Lower leg skin (tissue), 4 donors: ENCODE measurements at regions not wholly inside any gene's neighbourhood (a gene's known extent, or its start where the extent isn't known, plus 50 kb on each side); places are given as distances from the start of the nearest gene placed in this dataset.
A peak's percentile ranks its signal among the peaks of the same experiment; 100 is the strongest.

ENCODE experiments used
- DNase-seq, 2 donors: peaks; one replicate each; pipeline ENCODE4 v3.0.0-alpha.2; 2019; ENCODE audit warnings: low spot score in 2 of 2
- H3K4me3 ChIP-seq: fragments of 200-600 bp; sonication (generic); 2 replicates; pipeline ENCODE4 v1.5.1; 2017; ENCODE audit warnings: mild to moderate bottlenecking, low read depth; ENCODE audit not compliant: poor library complexity, severe bottlenecking
- POLR2A ChIP-seq, 2 donors: fragments of 450-650 bp; IDR thresholded peaks; one replicate each; pipeline ENCODE4 v1.6.1; 2016 to 2017; ENCODE audit warnings: antibody characterized with exemption in 2 of 2, mild to moderate bottlenecking in 1 of 2, moderate library complexity in 1 of 2
- WGBS, 2 donors: methylation state at CpG; one replicate each; pipeline ENCODE4 v1.1.5; 2018; 5-methylcytosine and 5-hydroxymethylcytosine counted together
- intact Hi-C: fragments of 100-400 bp; cut with DNase I; formaldehyde crosslinking; loops from one replicate; pipeline ENCODE4 v1.15.0; 2023; ENCODE audit warnings: low total_unique reads
- TF ChIP-seq, protein P1 (sequence below), 3 donors: fragments of 450-650 bp; IDR thresholded peaks; one replicate each; pipeline ENCODE4 v1.5.1; 2016; ENCODE audit warnings: antibody characterized with exemption in 3 of 3, mild to moderate bottlenecking in 3 of 3, moderate library complexity in 2 of 3

GRCh38 chr11:45092404-45092785, 54.0 kb upstream of the PRDM11 start:
- H3K4me3 ChIP-seq: no peak overlapping the region
- DNase-seq: no peak
- intact Hi-C loops: no loop called here
- TF ChIP-seq, protein P1, sequence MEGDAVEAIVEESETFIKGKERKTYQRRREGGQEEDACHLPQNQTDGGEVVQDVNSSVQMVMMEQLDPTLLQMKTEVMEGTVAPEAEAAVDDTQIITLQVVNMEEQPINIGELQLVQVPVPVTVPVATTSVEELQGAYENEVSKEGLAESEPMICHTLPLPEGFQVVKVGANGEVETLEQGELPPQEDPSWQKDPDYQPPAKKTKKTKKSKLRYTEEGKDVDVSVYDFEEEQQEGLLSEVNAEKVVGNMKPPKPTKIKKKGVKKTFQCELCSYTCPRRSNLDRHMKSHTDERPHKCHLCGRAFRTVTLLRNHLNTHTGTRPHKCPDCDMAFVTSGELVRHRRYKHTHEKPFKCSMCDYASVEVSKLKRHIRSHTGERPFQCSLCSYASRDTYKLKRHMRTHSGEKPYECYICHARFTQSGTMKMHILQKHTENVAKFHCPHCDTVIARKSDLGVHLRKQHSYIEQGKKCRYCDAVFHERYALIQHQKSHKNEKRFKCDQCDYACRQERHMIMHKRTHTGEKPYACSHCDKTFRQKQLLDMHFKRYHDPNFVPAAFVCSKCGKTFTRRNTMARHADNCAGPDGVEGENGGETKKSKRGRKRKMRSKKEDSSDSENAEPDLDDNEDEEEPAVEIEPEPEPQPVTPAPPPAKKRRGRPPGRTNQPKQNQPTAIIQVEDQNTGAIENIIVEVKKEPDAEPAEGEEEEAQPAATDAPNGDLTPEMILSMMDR (IDR thresholded peaks at IDR 0.05): no peak
- no peak for TF ChIP-seq POLR2A (IDR thresholded peaks at IDR 0.05)
- 50 to 60% methylated on average over 5 of the region's 5 CpGs for WGBS, 2 donors

DNA sequence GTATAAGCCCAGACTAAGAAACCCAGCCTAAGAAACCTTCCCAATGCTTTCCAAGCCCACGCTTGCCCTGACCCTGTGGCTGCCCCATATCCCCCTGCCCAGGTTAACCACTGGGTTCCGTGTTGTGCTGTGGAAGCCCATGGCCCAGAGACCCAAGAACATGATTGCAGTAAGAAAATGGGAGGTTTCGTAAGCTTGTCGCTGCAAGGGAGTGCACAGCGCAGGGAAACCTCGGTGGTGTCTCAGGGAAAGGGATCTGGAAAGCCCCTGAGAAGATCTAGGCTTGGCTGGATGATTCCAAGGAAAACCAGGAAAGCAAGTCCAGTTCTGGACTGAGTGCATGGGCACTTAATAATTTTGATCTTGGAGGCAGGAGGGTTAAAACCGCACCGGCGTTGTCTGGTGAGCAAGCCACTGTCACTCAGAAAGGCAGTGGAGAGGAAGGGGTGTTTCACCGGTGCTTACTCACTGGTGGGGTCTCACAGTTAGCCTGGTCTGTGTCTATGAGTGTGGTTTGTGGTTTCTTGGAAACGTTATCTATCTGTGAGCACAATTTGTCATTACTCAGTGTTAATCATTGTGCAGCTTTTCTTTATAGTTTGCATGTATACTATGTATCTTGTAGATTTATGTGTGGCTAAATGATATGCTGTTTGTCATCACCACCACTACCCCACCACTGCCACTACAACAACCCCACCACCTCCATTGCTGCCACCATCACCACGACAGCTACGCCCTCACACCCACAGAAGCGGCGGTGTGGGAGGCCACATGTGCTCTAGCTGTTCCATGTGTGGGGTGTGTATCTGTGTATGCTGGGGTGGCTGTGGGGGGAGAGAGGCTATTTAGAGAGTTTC, 53.3 kb upstream of the PRDM11 start:
- intact Hi-C loops: no loop called here
- no peak for TF ChIP-seq POLR2A (IDR thresholded peaks at IDR 0.05)
- TF ChIP-seq, protein P1 (IDR thresholded peaks at IDR 0.05): no peak
- DNase-seq: peak; percentile 2 to 62
- WGBS, 2 donors: 74 to 75% methylated on average over 15 of the region's 15 CpGs
- no peak overlapping the region for H3K4me3 ChIP-seq

DNA sequence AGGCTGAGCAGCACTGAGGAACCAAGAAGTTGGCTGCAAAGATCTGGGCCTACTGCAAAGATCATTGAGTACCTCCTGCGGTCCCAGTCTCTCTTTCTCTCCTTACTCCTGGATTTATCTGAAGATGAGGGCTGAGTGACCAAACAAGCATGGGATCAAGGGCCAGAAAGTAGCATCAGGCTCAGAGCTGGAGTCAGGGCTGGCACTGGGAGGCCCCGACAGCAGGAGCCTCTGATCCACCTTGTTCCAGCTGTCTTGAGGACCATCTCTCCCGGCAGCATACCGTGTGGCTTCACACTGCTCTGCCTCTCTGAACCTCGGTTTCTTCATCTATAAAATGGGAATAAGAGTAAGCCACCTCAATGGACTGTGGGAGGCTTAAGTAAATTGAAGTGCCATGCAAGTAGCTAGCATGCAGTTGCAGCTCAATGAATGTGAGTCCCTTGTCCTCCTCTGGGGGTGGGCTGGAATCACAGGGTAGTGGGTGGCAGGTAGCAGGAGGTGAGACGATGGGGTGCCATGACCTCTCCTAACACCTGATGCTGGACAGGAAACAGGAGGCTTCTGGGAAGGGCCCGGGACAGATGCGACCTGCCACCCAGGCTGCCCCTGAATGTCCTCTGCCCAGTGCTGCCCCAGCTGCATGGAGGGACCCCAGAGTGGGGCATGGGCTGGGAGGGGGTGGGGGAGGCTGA, 52.5 kb upstream of the PRDM11 start:
- 92% methylated on average over 8 of the region's 8 CpGs for WGBS, 2 donors
- intact Hi-C loops: no loop called here
- peak; percentile 9 to 79 for DNase-seq
- TF ChIP-seq POLR2A (IDR thresholded peaks at IDR 0.05): no peak
- TF ChIP-seq, protein P1 (IDR thresholded peaks at IDR 0.05): no peak
- H3K4me3 ChIP-seq: no peak overlapping the region

- peak; percentile 11 to 78 for DNase-seq
- WGBS, 2 donors: 83 to 84% methylated on average over 10 of the region's 10 CpGs
- intact Hi-C loops: no loop called here
- no peak for TF ChIP-seq POLR2A (IDR thresholded peaks at IDR 0.05)
- TF ChIP-seq, protein P1 (IDR thresholded peaks at IDR 0.05): no peak
- H3K4me3 ChIP-seq: no peak overlapping the region
Observed at GRCh38 chr11:45094958-45095690, 51.3 kb upstream of the PRDM11 start.

- H3K4me3 ChIP-seq: no peak overlapping the region
- intact Hi-C loops: no loop called here
- peak in 1 of 2 donors; percentile 72 for DNase-seq
- WGBS, 2 donors: 89 to 91% methylated on average over 6 of the region's 6 CpGs
- TF ChIP-seq, protein P1 (IDR thresholded peaks at IDR 0.05): no peak
- TF ChIP-seq POLR2A (IDR thresholded peaks at IDR 0.05): no peak
Observed at GRCh38 chr11:45095691-45096010, 50.8 kb upstream of the PRDM11 start.
